ENCODE measurements at regions not wholly inside any gene's neighbourhood (a gene's known extent, or its start where the extent isn't known, plus 50 kb on each side); places are given as distances from the start of the nearest gene placed in this dataset.
"Not testable (repeated sequence)": the region's sequence is repeated elsewhere in the genome, so short reads cannot be mapped to it uniquely, and the experiment has no call there.

GRCh38 chr5:2565147-2565546 is 186.3 kb downstream of the IRX2 start:
- DNase-seq, result no peak

GRCh38 chr5:2563046-2563445 is 188.4 kb downstream of the IRX2 start:
- no peak for DNase-seq

- no peak for DNase-seq
Measured at GRCh38 chr5:2562036-2562435, 189.4 kb downstream of the IRX2 start.

- DNase-seq, result no peak
Measured at GRCh38 chr5:2560435-2560834, 191.0 kb downstream of the IRX2 start.

- DNase-seq, result no peak
Measured at GRCh38 chr5:2557435-2557834, 194.0 kb downstream of the IRX2 start.

GRCh38 chr5:2556375-2556966 is 195.0 kb downstream of the IRX2 start:
- no peak for DNase-seq

- no peak for DNase-seq
Measured at GRCh38 chr5:2553611-2554010, 197.9 kb downstream of the IRX2 start.

GRCh38 chr5:2550509-2550908 is 201.0 kb downstream of the IRX2 start:
- DNase-seq, result no peak

GRCh38 chr5:2549900-2550299 is 201.6 kb downstream of the IRX2 start:
- no peak for DNase-seq

- DNase-seq, result no peak
Measured at GRCh38 chr5:2549354-2549753, 202.1 kb downstream of the IRX2 start.

- no peak for DNase-seq
Measured at GRCh38 chr5:2546938-2547337, 204.5 kb downstream of the IRX2 start.

- DNase-seq, result no peak
Measured at GRCh38 chr5:2544003-2544402, 207.5 kb downstream of the IRX2 start.

GRCh38 chr5:2542821-2543220 is 208.7 kb downstream of the IRX2 start:
- no peak for DNase-seq

- no peak for DNase-seq
Measured at GRCh38 chr5:2542026-2542425, 209.5 kb downstream of the IRX2 start.

- no peak for DNase-seq
Measured at GRCh38 chr5:2538169-2538568, 213.3 kb downstream of the IRX2 start.

GRCh38 chr5:2537378-2538145 is 213.9 kb downstream of the IRX2 start:
- no peak for DNase-seq

GRCh38 chr5:2536632-2537377 is 214.7 kb downstream of the IRX2 start:
- no peak for DNase-seq

GRCh38 chr5:2534970-2535369 is 216.5 kb downstream of the IRX2 start:
- no peak for DNase-seq

GRCh38 chr5:2534251-2534650 is 217.2 kb downstream of the IRX2 start:
- no peak for DNase-seq

GRCh38 chr5:2533848-2534247 is 217.6 kb downstream of the IRX2 start:
- DNase-seq, result not testable (repeated sequence)

- no peak for DNase-seq
Measured at GRCh38 chr5:2532809-2533208, 218.7 kb downstream of the IRX2 start.

GRCh38 chr5:2531318-2531717 is 220.2 kb downstream of the IRX2 start:
- DNase-seq, result no peak

GRCh38 chr5:2530609-2531008 is 220.9 kb downstream of the IRX2 start:
- no peak for DNase-seq

Measured in CD4-positive, alpha-beta T cell treated with Interleukin-17A for 1 hour (primary cell).